ENCODE measurements at regions not wholly inside any gene's neighbourhood (a gene's known extent, or its start where the extent isn't known, plus 50 kb on each side); places are given as distances from the start of the nearest gene placed in this dataset.

- ATAC-seq (no peak), DNase-seq (no peak)
Measured at GRCh38 chr2:2715036-2715818, 384.2 kb upstream of the MYT1L start.

GRCh38 chr2:2714408-2714807 lies 383.3 kb upstream of the MYT1L start:
- DNase-seq = no peak
- no peak for ATAC-seq

- ATAC-seq (no peak), DNase-seq (no peak)
Measured at GRCh38 chr2:2709431-2709770, 378.3 kb upstream of the MYT1L start.

- ATAC-seq = no peak
Measured at GRCh38 chr2:2708575-2709430, 377.7 kb upstream of the MYT1L start.

GRCh38 chr2:2707206-2707991 lies 376.3 kb upstream of the MYT1L start:
- no peak for ATAC-seq
- DNase-seq = no peak

More at GRCh38 chr2:2708575-2709430, 377.7 kb upstream of the MYT1L start:
- DNase-seq = no peak

GRCh38 chr2:2706306-2706705 lies 375.2 kb upstream of the MYT1L start:
- ATAC-seq (no peak), DNase-seq (no peak)

- ATAC-seq (no peak), DNase-seq (no peak)
Measured at GRCh38 chr2:2705871-2706270, 374.8 kb upstream of the MYT1L start.

GRCh38 chr2:2704428-2705090 lies 373.5 kb upstream of the MYT1L start:
- DNase-seq (no peak), ATAC-seq (no peak)

GRCh38 chr2:2703762-2704427 lies 372.8 kb upstream of the MYT1L start:
- ATAC-seq (no peak), DNase-seq (no peak)

- ATAC-seq = no peak
Measured at GRCh38 chr2:2703172-2703571, 372.1 kb upstream of the MYT1L start.

GRCh38 chr2:2702385-2702784 lies 371.3 kb upstream of the MYT1L start:
- no peak for DNase-seq
- ATAC-seq = no peak

More at GRCh38 chr2:2703172-2703571, 372.1 kb upstream of the MYT1L start:
- no peak for DNase-seq

GRCh38 chr2:2701813-2702212 lies 370.7 kb upstream of the MYT1L start:
- ATAC-seq (no peak), DNase-seq (no peak)

GRCh38 chr2:2701176-2701781 lies 370.2 kb upstream of the MYT1L start:
- no peak for ATAC-seq

GRCh38 chr2:2699121-2699505 lies 368.0 kb upstream of the MYT1L start:
- ATAC-seq (no peak), DNase-seq (no peak)

More at GRCh38 chr2:2701176-2701781, 370.2 kb upstream of the MYT1L start:
- no peak for DNase-seq

GRCh38 chr2:2698182-2699120 lies 367.4 kb upstream of the MYT1L start:
- no peak for DNase-seq
- no peak for ATAC-seq

- DNase-seq = no peak
- no peak for ATAC-seq
Measured at GRCh38 chr2:2696733-2697455, 365.8 kb upstream of the MYT1L start.

- DNase-seq = no peak
- no peak for ATAC-seq
Measured at GRCh38 chr2:2696325-2696724, 365.2 kb upstream of the MYT1L start.

- no peak for DNase-seq
- ATAC-seq = no peak
Measured at GRCh38 chr2:2694746-2695145, 363.7 kb upstream of the MYT1L start.

Data from stimulated activated naive CD8-positive, alpha-beta T cell treated with anti-CD3 and anti-CD28 coated beads, Interleukin-15, Interleukin-2, amounts not matched to agents 100 U/mL and 50 U/mL, for 24 hours (primary cell).